Globus pallidus (tissue), 1 donor: ENCODE measurements at regions not wholly inside any gene's neighbourhood (a gene's known extent, or its start where the extent isn't known, plus 50 kb on each side); places are given as distances from the start of the nearest gene placed in this dataset.
A peak's percentile ranks its signal among the peaks of the same experiment; 100 is the strongest.

ENCODE experiments used
- DNase-seq: peaks from one replicate; pipeline ENCODE4 v3.0.0-alpha.2; 2015; ENCODE audit warnings: low spot score

DNA sequence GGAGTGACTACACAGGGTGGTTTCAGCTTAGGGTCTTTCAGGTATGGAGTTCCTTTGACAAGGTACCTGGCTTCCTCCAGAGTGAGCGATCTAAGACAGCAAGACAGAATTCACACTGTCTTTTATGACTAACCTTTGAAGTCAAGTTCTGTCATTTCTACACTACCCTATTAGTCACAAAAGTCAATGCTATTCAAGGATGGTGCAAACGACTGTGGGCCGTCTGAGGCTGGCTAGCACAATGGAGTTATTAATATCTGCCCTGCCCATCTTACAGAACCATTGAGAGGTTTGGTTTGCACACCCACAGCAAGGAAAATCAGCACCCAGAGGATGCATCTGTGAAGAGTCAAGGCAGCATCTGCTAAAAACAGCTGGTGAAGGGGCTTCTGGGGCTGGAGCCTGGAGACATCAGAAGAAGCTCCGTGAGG lies 62.9 kb upstream of the XCR1 start:
- no peak for DNase-seq

GRCh38 chr3:46089237-46090011 lies 62.1 kb upstream of the XCR1 start:
- DNase-seq = peak; percentile 71

DNA sequence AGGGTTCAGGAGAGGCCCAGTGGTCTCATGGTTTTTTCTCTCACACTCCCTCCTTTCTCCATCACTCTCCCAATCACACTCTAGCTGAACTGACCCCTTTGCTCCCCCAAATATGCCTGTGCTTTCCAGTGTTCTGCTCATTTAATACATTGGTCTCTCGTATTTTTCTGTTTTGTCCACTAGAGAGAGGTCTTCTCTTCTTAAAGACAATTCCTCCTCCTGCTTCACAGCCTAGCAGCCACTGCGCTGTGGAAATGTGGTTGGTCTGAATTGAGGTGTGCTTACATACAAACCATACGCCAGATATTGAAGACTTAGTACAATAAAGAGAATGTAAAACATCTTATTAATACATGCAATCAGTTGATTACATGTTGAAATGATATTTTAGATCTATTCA lies 60.6 kb upstream of the XCR1 start:
- peak; percentile 47 for DNase-seq

- no peak for DNase-seq
These were observed 59.7 kb upstream of the XCR1 start for GRCh38 chr3:46086986-46087385.

GRCh38 chr3:46086083-46086437 lies 58.8 kb upstream of the XCR1 start:
- no peak for DNase-seq

DNA sequence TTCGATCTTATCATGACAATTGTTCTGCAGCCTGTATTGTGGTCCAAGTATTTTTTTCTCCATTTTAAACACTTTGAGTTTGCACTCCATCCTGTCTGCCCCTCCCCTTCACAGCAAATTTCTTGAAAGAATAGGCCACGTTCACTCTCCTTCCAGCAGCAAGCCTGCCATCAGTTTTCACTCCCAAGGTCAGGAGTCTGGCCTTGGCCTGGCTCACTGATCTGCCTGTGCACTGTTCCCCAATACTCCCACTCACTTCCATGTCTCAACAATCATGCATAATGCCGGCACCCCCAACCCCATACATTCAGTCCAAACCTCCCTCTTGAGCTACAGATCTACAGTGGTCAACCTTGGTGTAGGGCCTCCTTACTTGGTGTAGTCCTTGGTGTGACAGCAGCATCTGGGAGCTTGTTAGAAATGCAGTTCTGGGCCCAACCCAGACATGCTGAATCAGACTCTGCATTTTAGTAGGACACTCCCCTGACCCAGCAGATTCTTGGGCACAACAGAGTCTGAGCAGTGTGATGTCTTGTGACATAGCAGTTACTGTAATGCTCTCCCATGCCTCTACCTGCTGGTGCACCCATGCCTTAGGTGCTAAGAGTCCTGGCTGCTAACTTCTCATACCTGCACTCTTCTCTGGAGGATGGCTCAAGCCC lies 58.3 kb upstream of the XCR1 start:
- DNase-seq = no peak

- no peak for DNase-seq
These were observed 56.7 kb upstream of the XCR1 start for GRCh38 chr3:46083956-46084355.

GRCh38 chr3:46082849-46083248 lies 55.6 kb upstream of the XCR1 start:
- DNase-seq = no peak

GRCh38 chr3:46082021-46082420 lies 54.7 kb upstream of the XCR1 start:
- DNase-seq = no peak

DNA sequence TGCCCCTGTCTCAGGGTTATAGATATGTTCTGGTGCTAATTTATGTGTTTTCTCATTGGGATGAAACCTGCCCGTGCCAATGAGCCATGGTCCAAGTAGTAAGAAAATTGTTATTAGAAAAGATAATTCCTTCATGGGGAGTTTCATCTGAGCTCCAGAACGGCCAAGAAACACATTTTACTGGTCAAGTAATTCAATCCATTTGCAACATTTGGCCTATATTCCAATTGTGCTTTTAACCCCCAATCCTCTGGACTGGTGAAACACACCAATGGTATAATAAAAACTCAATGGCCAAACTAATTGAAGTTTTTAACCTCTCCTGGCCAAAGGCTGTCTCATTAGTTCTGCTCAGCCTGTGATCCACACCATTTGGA lies 53.7 kb upstream of the XCR1 start:
- DNase-seq = no peak

GRCh38 chr3:46080124-46080968 lies 53.1 kb upstream of the XCR1 start:
- DNase-seq = no peak

DNA sequence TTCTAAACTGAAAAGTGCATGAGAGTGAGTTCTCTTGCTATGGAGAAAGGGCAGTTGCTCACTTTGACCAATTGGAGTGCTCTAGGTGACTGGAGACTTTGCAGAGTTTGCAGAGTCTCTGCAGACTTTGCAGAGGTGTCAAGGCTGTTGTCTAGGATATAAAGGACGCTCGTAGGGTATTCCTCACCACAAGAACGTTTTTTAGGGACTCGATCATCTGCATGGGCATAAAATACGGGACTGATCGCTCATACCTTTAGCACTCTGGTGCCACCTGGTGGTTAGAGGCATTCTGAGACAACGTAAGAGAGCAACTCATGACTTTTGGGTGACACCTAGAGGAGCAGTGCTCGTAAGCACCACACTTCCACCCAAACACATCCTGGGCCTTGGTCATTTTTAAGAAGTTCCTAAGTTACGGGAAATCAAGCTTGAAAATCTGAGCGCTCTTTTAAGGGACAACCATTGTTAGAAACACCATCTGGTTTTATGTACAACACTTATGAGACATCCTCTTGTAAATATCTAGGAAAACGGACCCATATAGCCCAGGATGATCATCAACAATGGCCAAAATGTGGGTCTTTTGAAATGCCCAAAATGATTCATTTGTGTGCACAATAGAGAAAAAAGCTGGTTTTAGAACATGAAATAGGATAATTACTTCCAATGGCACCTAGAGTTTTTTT lies 51.6 kb upstream of the XCR1 start:
- DNase-seq = peak; percentile 87
